Gastrocnemius medialis (tissue), 4 donors: ENCODE measurements at regions not wholly inside any gene's neighbourhood (a gene's known extent, or its start where the extent isn't known, plus 50 kb on each side); places are given as distances from the start of the nearest gene placed in this dataset.

ENCODE experiments used
- ATAC-seq, 2 donors: fragments of 150-250 bp; one replicate each; pipeline ENCODE4 v1.9.1; 2016
- DNase-seq, 2 donors: peaks; one replicate each; pipeline ENCODE4 v3.0.0-alpha.2; 2019
- H3K27ac ChIP-seq, 4 donors: fragments of 200-600 bp; sonication (generic); 1 replicate in 1 of 4; 2 replicates in 3 of 4; pipeline ENCODE4 v1.5.1; 2016 to 2018; ENCODE audit warnings: mild to moderate bottlenecking in 2 of 4, moderate library complexity in 1 of 4
- H3K27me3 ChIP-seq, 3 donors: fragments of 200-600 bp; sonication (generic) in 2 of 3; 1 replicate in 1 of 3; 2 replicates in 2 of 3; pipeline versions ENCODE4 v1.5.1 to v1.6.0; 2016 to 2019; ENCODE audit warnings: mild to moderate bottlenecking in 1 of 3, moderate library complexity in 1 of 3
- H3K36me3 ChIP-seq, 2 donors: fragments of 200-600 bp; sonication (generic) in 1 of 2; one replicate each; pipeline ENCODE4 v1.5.1; 2017 to 2018
- H3K4me1 ChIP-seq, 2 donors: fragments of 200-600 bp; sonication (generic) in 1 of 2; one replicate each; pipeline ENCODE4 v1.5.1; 2016 to 2017; ENCODE audit warnings: mild to moderate bottlenecking in 2 of 2
- H3K4me3 ChIP-seq, 4 donors: fragments of 200-600 bp; sonication (generic) in 3 of 4; 1 replicate in 1 of 4; 2 replicates in 3 of 4; pipeline ENCODE4 v1.5.1; 2016 to 2019; ENCODE audit warnings: mild to moderate bottlenecking in 2 of 4
- H3K9me3 ChIP-seq, 3 donors: fragments of 200-600 bp; sonication (generic) in 2 of 3; 1 replicate in 1 of 3; 2 replicates in 2 of 3; pipeline ENCODE4 v1.5.1; 2016 to 2019
- CTCF ChIP-seq, 5 experiments: fragments of 450-650 bp in 3 of 5; fragments of 200-600 bp in 2 of 5; sonication (generic) in 2 of 5; IDR thresholded peaks in 4 of 5; conservative IDR thresholded peaks in 1 of 5; 1 replicate in 4 of 5; 2 replicates in 1 of 5; pipeline ENCODE4 v1.5.1; 2016 to 2019; ENCODE audit warnings: antibody characterized with exemption in 5 of 5, mild to moderate bottlenecking in 3 of 5, moderate library complexity in 3 of 5
- POLR2A ChIP-seq, 2 donors: fragments of 450-650 bp; IDR thresholded peaks; one replicate each; pipeline ENCODE4 v1.6.1; 2017; ENCODE audit warnings: antibody characterized with exemption in 2 of 2, mild to moderate bottlenecking in 2 of 2, moderate library complexity in 2 of 2
- in situ Hi-C, 4 donors: fragments of 200-750 bp; cut with MboI; loops; one replicate each; pipeline versions ENCODE4 v1.15.0 to v1.8.0; 2017; ENCODE audit warnings: low sequenced_read_pairs in 4 of 4
- intact Hi-C: fragments of 100-400 bp; cut with DNase I; formaldehyde crosslinking; loops from one replicate; pipeline ENCODE4 v1.15.1; 2023; ENCODE audit warnings: low total_unique reads

DNA sequence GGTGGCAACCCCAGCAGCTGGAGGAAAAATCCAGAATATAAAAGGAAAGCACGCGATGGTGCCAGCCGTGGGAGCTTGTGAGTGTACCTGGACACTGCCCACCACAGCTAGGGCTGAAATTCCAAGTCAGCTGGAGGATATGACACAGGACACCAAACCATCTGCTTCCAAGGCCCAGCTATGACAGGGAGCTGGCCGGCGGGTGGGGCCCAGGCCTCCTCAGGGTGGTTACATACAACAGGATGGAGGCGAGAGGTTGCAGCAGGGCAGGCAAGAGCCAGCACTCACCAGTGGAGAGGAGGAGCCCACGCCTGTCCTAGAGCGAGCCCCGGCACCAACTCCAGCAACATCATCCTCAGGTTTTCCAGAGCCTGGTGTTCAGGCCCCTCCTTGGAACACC, 163.2 kb upstream of the RPL38 start:
- Histone ChIP-seq H3K4me1 (peaks cover 0 to 3% of the 10 kb centered on the region in 2 donors), H3K4me3 (no peak overlapping the region), H3K27me3 (no peaks in the 10 kb centered on the region), H3K27ac (no peak overlapping the region), H3K9me3 (no peaks in the 10 kb centered on the region), H3K36me3 (no peaks in the 10 kb centered on the region)
- intact Hi-C loops: no loop called here
- ATAC-seq (no peak), DNase-seq (no peak)
- TF ChIP-seq CTCF (IDR thresholded peaks at IDR 0.05 in 4 of 5, conservative IDR thresholded peaks at IDR 0.05 in 1 of 5): no peak
- no peak for TF ChIP-seq POLR2A (IDR thresholded peaks at IDR 0.05)
- in situ Hi-C loops: loop anchor here in 1 of 4 donors (25.0 kb wide), 1 partner anchor 103 kb away; no protein-coding TSS in a partner anchor

DNA sequence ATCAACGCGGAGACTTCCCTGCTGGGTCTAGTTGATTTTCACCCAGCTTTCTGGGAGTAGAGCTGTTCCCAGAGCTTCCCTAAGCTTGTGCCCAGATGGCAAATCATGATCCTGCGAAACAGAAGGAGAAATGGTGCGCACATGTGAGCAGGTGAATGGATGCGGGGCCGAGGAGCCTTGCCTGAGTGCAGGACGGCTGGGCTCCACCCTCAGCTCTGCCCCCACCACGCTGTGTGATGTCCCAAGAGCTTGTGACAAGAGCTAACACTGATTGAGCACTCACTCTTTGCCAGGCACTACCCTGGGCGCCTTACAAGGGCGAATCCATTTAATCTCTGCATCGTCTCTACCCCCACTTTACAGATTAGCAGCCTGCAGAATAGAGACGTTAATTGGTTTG, 162.7 kb upstream of the RPL38 start:
- in situ Hi-C loops: loop anchor here in 1 of 4 donors (25.0 kb wide), 1 partner anchor 103 kb away; no protein-coding TSS in a partner anchor
- Histone ChIP-seq H3K27me3 (no peaks in the 10 kb centered on the region), H3K4me3 (no peak overlapping the region), H3K36me3 (no peaks in the 10 kb centered on the region), H3K27ac (no peak overlapping the region), H3K9me3 (no peaks in the 10 kb centered on the region), H3K4me1 (peaks cover 0 to 3% of the 10 kb centered on the region in 2 donors)
- DNase-seq (no peak), ATAC-seq (no peak)
- no peak for TF ChIP-seq CTCF (IDR thresholded peaks at IDR 0.05 in 4 of 5, conservative IDR thresholded peaks at IDR 0.05 in 1 of 5)
- no peak for TF ChIP-seq POLR2A (IDR thresholded peaks at IDR 0.05)
- intact Hi-C loops: no loop called here

DNA sequence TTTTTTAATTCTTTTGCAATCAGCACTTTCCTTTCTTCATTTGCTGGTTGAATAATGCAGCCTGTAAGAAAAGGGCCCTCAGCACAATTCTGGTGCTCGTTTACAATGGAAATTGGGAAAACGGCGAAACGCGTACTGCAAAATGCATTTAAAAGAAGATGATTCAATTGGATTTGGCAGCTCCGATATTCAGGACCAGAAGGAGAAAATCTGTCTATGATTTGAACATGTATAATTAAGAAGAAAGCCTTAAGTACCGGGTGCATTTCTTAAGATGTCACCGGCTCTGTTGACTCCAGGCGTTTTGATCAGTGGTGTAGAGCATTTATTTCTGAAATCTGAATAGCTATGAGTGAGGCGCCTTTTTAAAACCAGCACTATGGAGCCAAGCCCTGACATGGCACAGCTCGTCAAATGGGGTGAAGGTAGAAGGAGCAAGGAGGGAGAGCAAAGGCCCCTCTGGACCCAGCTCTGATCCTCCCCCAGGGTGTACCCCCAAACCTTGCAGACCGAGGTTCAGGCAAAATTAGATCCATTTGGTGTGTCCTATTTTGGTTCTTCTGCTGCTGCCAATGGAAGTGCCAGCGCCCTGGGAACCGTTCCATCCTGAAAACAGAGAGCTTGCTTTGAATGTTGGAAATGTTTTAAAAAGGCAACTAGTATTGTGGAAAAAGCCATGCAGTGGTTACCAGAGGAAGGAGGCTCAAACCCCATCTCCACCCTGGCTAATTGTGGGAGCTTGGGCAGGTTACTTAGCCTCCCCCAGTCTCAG, 161.4 kb upstream of the RPL38 start:
- no peaks in the 10 kb centered on the region for H3K36me3 ChIP-seq
- peaks cover 0 to 3% of the 10 kb centered on the region in 2 donors for H3K4me1 ChIP-seq
- no peak for TF ChIP-seq POLR2A (IDR thresholded peaks at IDR 0.05)
- TF ChIP-seq CTCF (IDR thresholded peaks at IDR 0.05 in 4 of 5, conservative IDR thresholded peaks at IDR 0.05 in 1 of 5): no peak
- intact Hi-C loops: no loop called here
- DNase-seq (no peak), ATAC-seq (no peak)
- no peaks in the 10 kb centered on the region for H3K9me3 ChIP-seq
- in situ Hi-C loops: loop anchor here in 1 of 4 donors (25.0 kb wide), 1 partner anchor 105 kb away; no protein-coding TSS in a partner anchor
- no peak overlapping the region for H3K27ac ChIP-seq
- H3K27me3 ChIP-seq: no peaks in the 10 kb centered on the region
- H3K4me3 ChIP-seq: no peak overlapping the region

DNA sequence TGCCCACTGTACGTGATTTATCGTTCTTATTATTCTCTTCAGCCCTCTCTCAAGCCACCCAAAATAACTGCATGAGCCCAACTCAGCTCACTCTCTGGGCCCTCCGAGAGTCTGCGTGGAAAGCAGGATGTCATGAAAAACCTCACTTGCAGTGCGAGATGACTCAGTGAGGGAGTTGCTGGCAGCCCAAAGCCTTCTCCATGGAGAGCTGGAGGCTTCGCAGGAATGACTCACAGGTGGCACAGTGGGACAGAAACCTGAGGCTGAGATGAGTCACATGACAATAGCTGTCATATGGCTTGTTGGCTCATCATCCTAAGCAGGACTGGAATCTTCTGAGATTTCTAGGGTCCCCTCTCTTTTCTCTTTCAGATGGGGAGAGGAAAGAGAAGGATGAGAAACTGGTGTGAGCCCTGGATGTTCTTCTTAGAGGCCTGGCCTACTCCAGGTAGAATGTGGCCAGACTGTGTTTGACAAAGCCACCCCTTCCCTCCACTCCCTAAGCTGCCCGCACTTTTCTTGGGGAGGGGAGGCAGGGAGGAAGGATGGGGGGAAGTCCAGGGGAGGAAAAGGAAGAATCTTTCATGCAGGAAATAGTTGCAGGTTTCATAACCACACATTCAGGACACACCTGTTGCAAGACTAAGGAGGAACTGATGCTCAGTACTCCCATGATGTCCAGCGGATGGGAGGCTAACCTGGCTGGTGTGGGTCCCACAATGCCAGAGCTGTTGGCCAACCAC, 160.6 kb upstream of the RPL38 start:
- Histone ChIP-seq H3K27me3 (peaks cover 0 to 2% (median 0%) of the 10 kb centered on the region in 3 donors), H3K9me3 (no peaks in the 10 kb centered on the region), H3K4me3 (no peak overlapping the region), H3K27ac (no peak overlapping the region), H3K36me3 (no peaks in the 10 kb centered on the region), H3K4me1 (peaks cover 0 to 3% of the 10 kb centered on the region in 2 donors)
- in situ Hi-C loops (loop anchor here in 1 of 4 donors (25.0 kb wide), 1 partner anchor 106 kb away; no protein-coding TSS in a partner anchor), intact Hi-C loops (no loop called here)
- DNase-seq: peak in 1 of 2 donors; percentile 52
- TF ChIP-seq POLR2A (IDR thresholded peaks at IDR 0.05) (no peak), CTCF (IDR thresholded peaks at IDR 0.05 in 4 of 5, conservative IDR thresholded peaks at IDR 0.05 in 1 of 5) (no peak)
- ATAC-seq: peak; percentile 88 to 91
